ENCODE measurements at regions not wholly inside any gene's neighbourhood (a gene's known extent, or its start where the extent isn't known, plus 50 kb on each side); places are given as distances from the start of the nearest gene placed in this dataset.

GRCh38 chr3:8357859-8358258 lies 143.8 kb upstream of the LMCD1 start:
- no peaks in the 10 kb centered on the region for H3K27me3 ChIP-seq (ENCODE audit: control insufficient read depth, insufficient read depth, low read length)
- no peaks in the 10 kb centered on the region for H3K4me1 ChIP-seq (ENCODE audit: control insufficient read depth, insufficient read depth, low read length)
- no peak for DNase-seq (ENCODE audit: low read depth, low spot score)
- no peak overlapping the region for H3K27ac ChIP-seq (ENCODE audit: low read length)
- no peaks in the 10 kb centered on the region for H3K36me3 ChIP-seq (ENCODE audit: control insufficient read depth, insufficient read depth, low read length)
- WGBS (ENCODE audit: insufficient coverage, insufficient read length): 100% methylated on average over 2 of the region's 7 CpGs
- no peaks in the 10 kb centered on the region for H3K9me3 ChIP-seq (ENCODE audit: control insufficient read depth, insufficient read depth, low read length)
- H3K4me3 ChIP-seq (ENCODE audit: low read length): no peak overlapping the region

- no peak for DNase-seq (ENCODE audit: low read depth, low spot score)
- no peaks in the 10 kb centered on the region for H3K27me3 ChIP-seq (ENCODE audit: control insufficient read depth, insufficient read depth, low read length)
- H3K27ac ChIP-seq (ENCODE audit: low read length): no peak overlapping the region
- no peaks in the 10 kb centered on the region for H3K4me1 ChIP-seq (ENCODE audit: control insufficient read depth, insufficient read depth, low read length)
- WGBS (ENCODE audit: insufficient coverage, insufficient read length): no CpG with 5 or more reads among the region's 1 CpG
- no peak overlapping the region for H3K4me3 ChIP-seq (ENCODE audit: low read length)
- no peaks in the 10 kb centered on the region for H3K36me3 ChIP-seq (ENCODE audit: control insufficient read depth, insufficient read depth, low read length)
- H3K9me3 ChIP-seq (ENCODE audit: control insufficient read depth, insufficient read depth, low read length): no peaks in the 10 kb centered on the region
These were observed 142.5 kb upstream of the LMCD1 start for GRCh38 chr3:8359133-8359532.

- WGBS (ENCODE audit: insufficient coverage, insufficient read length): no CpG with 5 or more reads among the region's 1 CpG
- Histone ChIP-seq H3K27ac (ENCODE audit: low read length) (no peak overlapping the region), H3K4me1 (ENCODE audit: control insufficient read depth, insufficient read depth, low read length) (no peaks in the 10 kb centered on the region), H3K4me3 (ENCODE audit: low read length) (no peak overlapping the region), H3K9me3 (ENCODE audit: control insufficient read depth, insufficient read depth, low read length) (no peaks in the 10 kb centered on the region), H3K27me3 (ENCODE audit: control insufficient read depth, insufficient read depth, low read length) (no peaks in the 10 kb centered on the region), H3K36me3 (ENCODE audit: control insufficient read depth, insufficient read depth, low read length) (no peaks in the 10 kb centered on the region)
- DNase-seq (ENCODE audit: low read depth, low spot score): no peak
These were observed 138.4 kb upstream of the LMCD1 start for GRCh38 chr3:8363200-8363599.

DNA sequence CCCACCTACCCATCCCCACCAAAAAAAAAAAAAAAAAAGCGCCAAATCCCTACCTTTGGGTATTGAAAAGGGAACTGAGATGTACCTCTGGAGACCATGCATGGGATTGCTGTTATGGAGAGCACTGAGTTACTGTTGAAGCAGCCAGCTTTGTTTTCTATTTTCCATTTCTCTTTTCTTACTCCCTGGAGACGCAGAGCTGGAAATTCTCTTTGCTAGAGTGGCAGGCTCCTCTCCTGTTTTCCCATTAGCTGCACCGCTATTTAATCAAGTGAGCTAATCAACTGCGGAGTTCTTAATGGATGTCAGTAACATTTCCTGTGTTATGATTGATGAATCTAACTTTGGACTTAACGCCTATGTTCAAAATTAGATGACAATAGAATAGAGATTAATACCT lies 136.1 kb upstream of the LMCD1 start:
- WGBS (ENCODE audit: insufficient coverage, insufficient read length): no CpG with 5 or more reads among the region's 5 CpGs
- H3K36me3 ChIP-seq (ENCODE audit: control insufficient read depth, insufficient read depth, low read length): no peaks in the 10 kb centered on the region
- DNase-seq (ENCODE audit: low read depth, low spot score): no peak
- no peaks in the 10 kb centered on the region for H3K4me1 ChIP-seq (ENCODE audit: control insufficient read depth, insufficient read depth, low read length)
- H3K9me3 ChIP-seq (ENCODE audit: control insufficient read depth, insufficient read depth, low read length): no peaks in the 10 kb centered on the region
- H3K4me3 ChIP-seq (ENCODE audit: low read length): no peak overlapping the region
- no peaks in the 10 kb centered on the region for H3K27me3 ChIP-seq (ENCODE audit: control insufficient read depth, insufficient read depth, low read length)
- H3K27ac ChIP-seq (ENCODE audit: low read length): no peak overlapping the region

GRCh38 chr3:8366219-8366810 lies 135.3 kb upstream of the LMCD1 start:
- Histone ChIP-seq H3K4me3 (ENCODE audit: low read length) (no peak overlapping the region), H3K4me1 (ENCODE audit: control insufficient read depth, insufficient read depth, low read length) (no peaks in the 10 kb centered on the region), H3K27ac (ENCODE audit: low read length) (no peak overlapping the region), H3K9me3 (ENCODE audit: control insufficient read depth, insufficient read depth, low read length) (no peaks in the 10 kb centered on the region), H3K27me3 (ENCODE audit: control insufficient read depth, insufficient read depth, low read length) (no peaks in the 10 kb centered on the region), H3K36me3 (ENCODE audit: control insufficient read depth, insufficient read depth, low read length) (no peaks in the 10 kb centered on the region)
- no peak for DNase-seq (ENCODE audit: low read depth, low spot score)
- no CpG with 5 or more reads among the region's 1 CpG for WGBS (ENCODE audit: insufficient coverage, insufficient read length)

DNA sequence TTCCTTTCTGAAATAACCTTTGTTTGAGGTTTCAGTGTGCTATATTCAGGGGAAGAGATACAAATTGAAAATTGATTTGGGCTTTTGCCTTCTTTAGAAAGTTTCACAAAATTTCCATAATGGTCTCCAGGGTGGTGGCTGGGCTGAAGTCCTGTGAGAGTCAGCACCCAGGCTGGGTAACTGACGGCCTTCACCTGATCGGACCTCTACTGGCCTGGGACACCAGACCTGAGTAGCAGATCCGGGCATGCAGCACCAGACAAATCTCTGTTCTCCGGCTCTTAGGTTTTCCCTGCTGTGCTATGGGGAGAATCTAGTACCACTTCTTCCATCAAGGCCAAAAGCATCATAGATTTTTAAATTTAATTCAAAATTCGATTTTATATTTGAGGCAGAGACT lies 133.0 kb upstream of the LMCD1 start:
- no peak overlapping the region; the same call in 1 of the 2 replicates for H3K4me3 ChIP-seq (ENCODE audit: low read length)
- H3K4me1 ChIP-seq (ENCODE audit: control insufficient read depth, insufficient read depth, low read length): no peaks in the 10 kb centered on the region
- H3K27ac ChIP-seq (ENCODE audit: low read length): no peak overlapping the region
- H3K9me3 ChIP-seq (ENCODE audit: control insufficient read depth, insufficient read depth, low read length): no peaks in the 10 kb centered on the region
- whole genome bisulfite sequencing (ENCODE audit: insufficient coverage, insufficient read length): no CpG with 5 or more reads among the region's 5 CpGs
- H3K36me3 ChIP-seq (ENCODE audit: control insufficient read depth, insufficient read depth, low read length): no peaks in the 10 kb centered on the region
- DNase-seq (ENCODE audit: low read depth, low spot score): no peak
- H3K27me3 ChIP-seq (ENCODE audit: control insufficient read depth, insufficient read depth, low read length): no peaks in the 10 kb centered on the region

- no CpG with 5 or more reads among the region's 1 CpG for WGBS (ENCODE audit: insufficient coverage, insufficient read length)
- Histone ChIP-seq H3K4me3 (ENCODE audit: low read length) (no peak overlapping the region), H3K9me3 (ENCODE audit: control insufficient read depth, insufficient read depth, low read length) (no peaks in the 10 kb centered on the region)
These were observed 132.0 kb upstream of the LMCD1 start for GRCh38 chr3:8369638-8370037.

GRCh38 chr3:8371085-8371551 lies 130.5 kb upstream of the LMCD1 start:
- no peak for DNase-seq (ENCODE audit: low read depth, low spot score)
- Histone ChIP-seq H3K27ac (ENCODE audit: low read length) (no peak overlapping the region), H3K9me3 (ENCODE audit: control insufficient read depth, insufficient read depth, low read length) (no peaks in the 10 kb centered on the region)

More at GRCh38 chr3:8369638-8370037, 132.0 kb upstream of the LMCD1 start:
- Histone ChIP-seq H3K4me1 (ENCODE audit: control insufficient read depth, insufficient read depth, low read length) (no peaks in the 10 kb centered on the region), H3K27ac (ENCODE audit: low read length) (no peak overlapping the region), H3K27me3 (ENCODE audit: control insufficient read depth, insufficient read depth, low read length) (no peaks in the 10 kb centered on the region), H3K36me3 (ENCODE audit: control insufficient read depth, insufficient read depth, low read length) (no peaks in the 10 kb centered on the region)
- no peak for DNase-seq (ENCODE audit: low read depth, low spot score)

GRCh38 chr3:8371960-8372463 lies 129.6 kb upstream of the LMCD1 start:
- no CpG with 5 or more reads among the region's 7 CpGs for WGBS (ENCODE audit: insufficient coverage, insufficient read length)
- no peaks in the 10 kb centered on the region for H3K9me3 ChIP-seq (ENCODE audit: control insufficient read depth, insufficient read depth, low read length)
- H3K4me1 ChIP-seq (ENCODE audit: control insufficient read depth, insufficient read depth, low read length): no peaks in the 10 kb centered on the region
- no peak overlapping the region for H3K27ac ChIP-seq (ENCODE audit: low read length)
- H3K27me3 ChIP-seq (ENCODE audit: control insufficient read depth, insufficient read depth, low read length): no peaks in the 10 kb centered on the region
- H3K4me3 ChIP-seq (ENCODE audit: low read length): no peak overlapping the region
- no peak for DNase-seq (ENCODE audit: low read depth, low spot score)
- no peaks in the 10 kb centered on the region for H3K36me3 ChIP-seq (ENCODE audit: control insufficient read depth, insufficient read depth, low read length)

More at GRCh38 chr3:8371085-8371551, 130.5 kb upstream of the LMCD1 start:
- no peaks in the 10 kb centered on the region for H3K4me1 ChIP-seq (ENCODE audit: control insufficient read depth, insufficient read depth, low read length)
- WGBS (ENCODE audit: insufficient coverage, insufficient read length): no CpG with 5 or more reads among the region's 2 CpGs
- no peaks in the 10 kb centered on the region for H3K36me3 ChIP-seq (ENCODE audit: control insufficient read depth, insufficient read depth, low read length)
- no peaks in the 10 kb centered on the region for H3K27me3 ChIP-seq (ENCODE audit: control insufficient read depth, insufficient read depth, low read length)
- no peak overlapping the region for H3K4me3 ChIP-seq (ENCODE audit: low read length)

GRCh38 chr3:8380904-8381704 lies 120.5 kb upstream of the LMCD1 start:
- Histone ChIP-seq H3K4me1 (ENCODE audit: control insufficient read depth, insufficient read depth, low read length) (no peaks in the 10 kb centered on the region), H3K36me3 (ENCODE audit: control insufficient read depth, insufficient read depth, low read length) (no peaks in the 10 kb centered on the region), H3K9me3 (ENCODE audit: control insufficient read depth, insufficient read depth, low read length) (no peaks in the 10 kb centered on the region), H3K27ac (ENCODE audit: low read length) (no peak overlapping the region), H3K27me3 (ENCODE audit: control insufficient read depth, insufficient read depth, low read length) (no peaks in the 10 kb centered on the region), H3K4me3 (ENCODE audit: low read length) (no peak overlapping the region)
- WGBS (ENCODE audit: insufficient coverage, insufficient read length): 100% methylated on average over 1 of the region's 5 CpGs
- no peak for DNase-seq (ENCODE audit: low read depth, low spot score)

Measured in iPS DF 6.9 (cell line).